DND-41 (cell line): ENCODE measurements at regions not wholly inside any gene's neighbourhood (a gene's known extent, or its start where the extent isn't known, plus 50 kb on each side); places are given as distances from the start of the nearest gene placed in this dataset.

Source experiments
- CTCF ChIP-seq: IDR thresholded peaks from 2 replicates; pipeline ENCODE4 v1.5.1; 2012; ENCODE audit warnings: borderline replicate concordance, low read length, moderate library complexity, mild to moderate bottlenecking; ENCODE audit not compliant: poor library complexity, severe bottlenecking; ENCODE audit errors: extremely low read depth
- EZH2 ChIP-seq: IDR thresholded peaks from 3 replicates; pipeline ENCODE4 v1.6.1; 2012; ENCODE audit warnings: borderline replicate concordance, low read depth, mild to moderate bottlenecking, moderate library complexity, low read length, inconsistent platforms; ENCODE audit not compliant: severe bottlenecking

GRCh38 chr17:73792994-73793393 is 148.7 kb upstream of the SDK2 start:
- TF ChIP-seq CTCF, result no peak
- no peak for TF ChIP-seq EZH2
